NCI-H2081 treated with DMSO at 0.1 percent for 48 hours (cell line): ENCODE measurements at regions not wholly inside any gene's neighbourhood (a gene's known extent, or its start where the extent isn't known, plus 50 kb on each side); places are given as distances from the start of the nearest gene placed in this dataset.

ENCODE experiments used
- DNase-seq: peaks from one replicate; lab custom pipeline; 2025; lab: John Stamatoyannopoulos, UW

GRCh38 chr9:13396418-13396817, 116.9 kb upstream of the MPDZ start:
- no peak for DNase-seq

- no peak for DNase-seq
These were observed 115.7 kb upstream of the MPDZ start for GRCh38 chr9:13395156-13395555.

GRCh38 chr9:13388157-13388556, 108.7 kb upstream of the MPDZ start:
- no peak for DNase-seq

- no peak for DNase-seq
These were observed 108.2 kb upstream of the MPDZ start for GRCh38 chr9:13387734-13388067.

- no peak for DNase-seq
These were observed 107.6 kb upstream of the MPDZ start for GRCh38 chr9:13386935-13387733.

GRCh38 chr9:13386316-13386715, 106.8 kb upstream of the MPDZ start:
- DNase-seq = no peak

- DNase-seq = no peak
These were observed 104.4 kb upstream of the MPDZ start for GRCh38 chr9:13383855-13384254.

- DNase-seq = no peak
These were observed 103.7 kb upstream of the MPDZ start for GRCh38 chr9:13383216-13383615.

GRCh38 chr9:13382595-13382994, 103.1 kb upstream of the MPDZ start:
- no peak for DNase-seq

GRCh38 chr9:13380903-13381302, 101.4 kb upstream of the MPDZ start:
- no peak for DNase-seq

- DNase-seq = no peak
These were observed 98.7 kb upstream of the MPDZ start for GRCh38 chr9:13378154-13378553.

GRCh38 chr9:13377171-13377925, 97.9 kb upstream of the MPDZ start:
- DNase-seq = peak; percentile 81

- no peak for DNase-seq
These were observed 93.0 kb upstream of the MPDZ start for GRCh38 chr9:13372510-13372909.

- DNase-seq = peak; percentile 26
These were observed 89.9 kb upstream of the MPDZ start for GRCh38 chr9:13369431-13369830.

- no peak for DNase-seq
These were observed 88.3 kb upstream of the MPDZ start for GRCh38 chr9:13367784-13368183.

GRCh38 chr9:13364271-13365000, 84.9 kb upstream of the MPDZ start:
- DNase-seq = no peak

- no peak for DNase-seq
These were observed 81.6 kb upstream of the MPDZ start for GRCh38 chr9:13361076-13361475.

- no peak for DNase-seq
These were observed 80.7 kb upstream of the MPDZ start for GRCh38 chr9:13360188-13360587.

- no peak for DNase-seq
These were observed 78.6 kb upstream of the MPDZ start for GRCh38 chr9:13358128-13358527.

GRCh38 chr9:13354733-13355132, 75.2 kb upstream of the MPDZ start:
- no peak for DNase-seq

- DNase-seq = no peak
These were observed 73.0 kb upstream of the MPDZ start for GRCh38 chr9:13352451-13352979.

GRCh38 chr9:13351778-13352386, 72.4 kb upstream of the MPDZ start:
- DNase-seq = peak; percentile 55
